HEK293 (cell line): ENCODE measurements at regions not wholly inside any gene's neighbourhood (a gene's known extent, or its start where the extent isn't known, plus 50 kb on each side); places are given as distances from the start of the nearest gene placed in this dataset.

ENCODE experiments used
- CTCF ChIA-PET: fragments of 350-600 bp; formaldehyde crosslinking; extraction: SDS; loops from one replicate; lab custom pipeline; 2021; ENCODE audit warnings: antibody characterized with exemption; lab: Yijun Ruan, JAX
- POLR2A ChIA-PET: fragments of 300-600 bp; formaldehyde crosslinking; extraction: SDS; loops from one replicate; lab custom pipeline; 2020; ENCODE audit warnings: antibody characterized with exemption, inconsistent platforms; lab: Yijun Ruan, JAX
- H3K27ac ChIP-seq: fragments of 200-500 bp; sonication (Bioruptor generic); 2 replicates; pipeline ENCODE4 v1.5.1; 2014; ENCODE audit warnings: low read depth, low read length, control low read depth, inconsistent platforms; ENCODE audit errors: extremely low read depth
- H3K36me3 ChIP-seq, 2 experiments: fragments of 200-500 bp in 1 of 2; sonication (Bioruptor generic) in 1 of 2; 1 replicate in 1 of 2; 2 replicates in 1 of 2; pipeline ENCODE4 v1.5.1; 2014 to 2017; ENCODE audit warnings: inconsistent platforms in 2 of 2, low read length in 2 of 2; ENCODE audit not compliant: control insufficient read depth in 2 of 2, insufficient read depth in 1 of 2
- H3K4me1 ChIP-seq: fragments of 200-500 bp; sonication (Bioruptor generic); 2 replicates; pipeline ENCODE4 v1.5.1; 2014; ENCODE audit warnings: mild to moderate bottlenecking, low read length, inconsistent platforms; ENCODE audit not compliant: control insufficient read depth, insufficient read depth
- H3K4me3 ChIP-seq: 2 replicates; pipeline ENCODE4 v1.5.1; 2011; ENCODE audit warnings: low read depth, mild to moderate bottlenecking, control low read depth, low read length, moderate library complexity
- H3K9me3 ChIP-seq: fragments of 200-500 bp; sonication (Bioruptor generic); 2 replicates; pipeline ENCODE4 v1.5.1; 2014; ENCODE audit warnings: low read depth, low read length, inconsistent platforms; ENCODE audit not compliant: control insufficient read depth, insufficient read depth
- BCL11A ChIP-seq: fragments of 450-650 bp; formaldehyde crosslinking; IDR thresholded peaks from 2 replicates; pipeline ENCODE4 v1.5.1; 2016; ENCODE audit warnings: low read depth, missing biosample characterization, missing genetic modification characterization
- EGR2 ChIP-seq: fragments of 450-650 bp; formaldehyde crosslinking; IDR thresholded peaks from 2 replicates; pipeline ENCODE4 v1.5.1; 2016; ENCODE audit warnings: low read depth, missing biosample characterization, missing genetic modification characterization
- GLIS1 ChIP-seq: fragments of 450-650 bp; formaldehyde crosslinking; IDR thresholded peaks from 2 replicates; pipeline ENCODE4 v1.5.1; 2016; ENCODE audit warnings: missing biosample characterization, missing genetic modification characterization
- GLIS2 ChIP-seq: fragments of 450-650 bp; formaldehyde crosslinking; IDR thresholded peaks from 2 replicates; pipeline ENCODE4 v1.5.1; 2016; ENCODE audit warnings: missing biosample characterization, missing genetic modification characterization
- HOXD13 ChIP-seq: sonication (generic); formaldehyde crosslinking; IDR thresholded peaks from 2 replicates; pipeline ENCODE4 v1.8.0; 2022; ENCODE audit warnings: missing genetic modification reagents, borderline replicate concordance
- SP3 ChIP-seq: fragments of 450-650 bp; formaldehyde crosslinking; IDR thresholded peaks from 2 replicates; pipeline ENCODE4 v1.5.1; 2016; ENCODE audit warnings: missing biosample characterization, missing genetic modification characterization
- ZNF148 ChIP-seq: fragments of 450-650 bp; formaldehyde crosslinking; IDR thresholded peaks from 2 replicates; pipeline ENCODE4 v1.5.0; 2017; ENCODE audit warnings: missing biosample characterization, missing genetic modification characterization, borderline replicate concordance
- ZNF398 ChIP-seq: fragments of 450-650 bp; formaldehyde crosslinking; IDR thresholded peaks from 2 replicates; pipeline ENCODE4 v1.5.1; 2017; ENCODE audit warnings: missing biosample characterization, missing genetic modification characterization
- ZNF529 ChIP-seq: fragments of 450-650 bp; formaldehyde crosslinking; IDR thresholded peaks from 2 replicates; pipeline ENCODE4 v1.5.1; 2017; ENCODE audit warnings: missing genetic modification characterization, missing biosample characterization; ENCODE audit not compliant: insufficient replicate concordance
- ZNF670 ChIP-seq: fragments of 450-650 bp; formaldehyde crosslinking; IDR thresholded peaks from 2 replicates; pipeline ENCODE4 v1.5.1; 2016; ENCODE audit warnings: missing biosample characterization, missing genetic modification characterization, low read depth
- ZNF785 ChIP-seq: fragments of 450-650 bp; formaldehyde crosslinking; IDR thresholded peaks from 2 replicates; pipeline ENCODE4 v1.5.1; 2016; ENCODE audit warnings: missing biosample characterization, missing genetic modification characterization
- TF ChIP-seq, protein P1 (sequence below): fragments of 450-650 bp; formaldehyde crosslinking; IDR thresholded peaks from 2 replicates; pipeline ENCODE4 v1.5.1; 2017; ENCODE audit warnings: missing biosample characterization, missing genetic modification characterization
- TF ChIP-seq, protein P2 (sequence below): fragments of 450-650 bp; formaldehyde crosslinking; IDR thresholded peaks from 2 replicates; pipeline ENCODE4 v1.5.1; 2017; ENCODE audit warnings: missing biosample characterization, missing genetic modification characterization

DNA sequence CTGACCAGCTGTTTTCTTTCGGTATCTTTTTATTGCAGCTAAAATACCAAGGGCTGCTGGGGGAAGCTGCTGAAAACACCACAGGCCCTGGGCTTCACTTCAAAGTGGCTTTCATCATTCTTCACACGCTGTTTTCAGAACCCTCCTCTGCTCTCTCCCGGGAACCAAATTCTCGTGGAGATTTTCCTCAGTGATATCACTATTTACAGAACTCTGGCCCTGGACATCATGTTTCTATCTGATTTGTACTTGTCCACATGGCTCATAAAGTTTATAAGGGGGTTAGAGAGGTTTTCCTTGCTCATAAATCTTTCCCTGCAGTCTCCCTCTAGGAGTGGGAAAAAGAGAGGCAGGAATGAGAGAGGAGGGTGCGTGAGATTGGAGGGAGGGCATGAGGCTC is 177.4 kb upstream of the NPVF start:
- H3K4me3 ChIP-seq: no peak overlapping the region
- ChIA-PET CTCF (interaction anchor here (1.0 kb wide), 1 partner anchor 446 kb away, joined by 4 read pairs; no protein-coding TSS in a partner anchor), POLR2A (no interaction called here)
- no peak overlapping the region for H3K27ac ChIP-seq
- H3K36me3 ChIP-seq: no peaks in the 10 kb centered on the region
- no peaks in the 10 kb centered on the region for H3K4me1 ChIP-seq
- no peak for TF ChIP-seq BCL11A
- TF ChIP-seq, protein P1, sequence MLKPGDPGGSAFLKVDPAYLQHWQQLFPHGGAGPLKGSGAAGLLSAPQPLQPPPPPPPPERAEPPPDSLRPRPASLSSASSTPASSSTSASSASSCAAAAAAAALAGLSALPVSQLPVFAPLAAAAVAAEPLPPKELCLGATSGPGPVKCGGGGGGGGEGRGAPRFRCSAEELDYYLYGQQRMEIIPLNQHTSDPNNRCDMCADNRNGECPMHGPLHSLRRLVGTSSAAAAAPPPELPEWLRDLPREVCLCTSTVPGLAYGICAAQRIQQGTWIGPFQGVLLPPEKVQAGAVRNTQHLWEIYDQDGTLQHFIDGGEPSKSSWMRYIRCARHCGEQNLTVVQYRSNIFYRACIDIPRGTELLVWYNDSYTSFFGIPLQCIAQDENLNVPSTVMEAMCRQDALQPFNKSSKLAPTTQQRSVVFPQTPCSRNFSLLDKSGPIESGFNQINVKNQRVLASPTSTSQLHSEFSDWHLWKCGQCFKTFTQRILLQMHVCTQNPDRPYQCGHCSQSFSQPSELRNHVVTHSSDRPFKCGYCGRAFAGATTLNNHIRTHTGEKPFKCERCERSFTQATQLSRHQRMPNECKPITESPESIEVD: peak; percentile 61
- peak; percentile 50; the same call in 1 of the 2 replicates for TF ChIP-seq GLIS1 (tag by site-specific recombination)
- TF ChIP-seq SP3 (tag by site-specific recombination): no peak
- TF ChIP-seq ZNF785 (tag by site-specific recombination): no peak
- no peaks in the 10 kb centered on the region for H3K9me3 ChIP-seq

- H3K4me3 ChIP-seq: no peak overlapping the region
- TF ChIP-seq EGR2 (tag by site-specific recombination) (peak; percentile 35; the same call in 1 of the 2 replicates), GLIS2 (no peak)
- TF ChIP-seq, all 188 proteins: peak for 1
- ChIA-PET CTCF (interaction anchor here (1.0 kb wide), 1 partner anchor 159 kb away, joined by 3 read pairs; no protein-coding TSS in a partner anchor), POLR2A (no interaction called here)
- Histone ChIP-seq H3K4me1 (no peaks in the 10 kb centered on the region), H3K27ac (no peak overlapping the region), H3K36me3 (no peaks in the 10 kb centered on the region), H3K9me3 (no peaks in the 10 kb centered on the region)
Measured at GRCh38 chr7:25407053-25407452, 178.8 kb upstream of the NPVF start.

DNA sequence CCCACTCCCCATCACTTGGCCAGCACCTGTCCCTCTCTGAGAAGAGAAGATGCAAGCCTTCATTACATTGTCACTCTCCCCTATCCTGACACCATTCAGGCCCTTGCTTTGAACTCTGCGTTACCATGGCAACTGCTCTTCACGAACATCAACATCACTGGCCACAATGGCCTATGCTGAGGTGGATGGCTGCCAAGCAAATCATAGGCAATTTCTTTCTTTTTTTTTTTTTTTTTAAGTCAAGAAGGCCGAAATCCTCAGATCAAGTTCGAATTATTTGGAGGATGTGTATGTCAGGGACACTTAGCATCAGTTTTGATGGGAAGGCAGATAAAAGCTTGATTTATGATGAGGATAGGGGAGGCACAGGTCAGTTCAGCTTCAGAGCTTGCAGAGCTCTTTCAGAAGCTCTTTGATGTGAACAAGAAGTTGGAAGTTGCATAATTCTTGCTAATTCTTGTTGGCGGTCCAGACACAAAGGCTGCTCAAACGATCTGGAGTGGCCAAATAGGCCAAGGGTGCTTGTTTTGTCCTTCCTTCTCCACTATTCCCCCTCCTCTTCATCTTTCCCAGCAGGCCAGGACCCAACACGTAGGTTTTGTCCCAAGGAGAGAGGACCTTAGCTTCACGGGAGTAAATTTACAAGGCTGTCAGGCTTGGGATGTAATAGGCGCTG is 179.9 kb upstream of the NPVF start:
- H3K27ac ChIP-seq: no peak overlapping the region
- no peaks in the 10 kb centered on the region for H3K36me3 ChIP-seq
- TF ChIP-seq ZNF529 (tag by site-specific recombination): no peak
- TF ChIP-seq, protein P2, sequence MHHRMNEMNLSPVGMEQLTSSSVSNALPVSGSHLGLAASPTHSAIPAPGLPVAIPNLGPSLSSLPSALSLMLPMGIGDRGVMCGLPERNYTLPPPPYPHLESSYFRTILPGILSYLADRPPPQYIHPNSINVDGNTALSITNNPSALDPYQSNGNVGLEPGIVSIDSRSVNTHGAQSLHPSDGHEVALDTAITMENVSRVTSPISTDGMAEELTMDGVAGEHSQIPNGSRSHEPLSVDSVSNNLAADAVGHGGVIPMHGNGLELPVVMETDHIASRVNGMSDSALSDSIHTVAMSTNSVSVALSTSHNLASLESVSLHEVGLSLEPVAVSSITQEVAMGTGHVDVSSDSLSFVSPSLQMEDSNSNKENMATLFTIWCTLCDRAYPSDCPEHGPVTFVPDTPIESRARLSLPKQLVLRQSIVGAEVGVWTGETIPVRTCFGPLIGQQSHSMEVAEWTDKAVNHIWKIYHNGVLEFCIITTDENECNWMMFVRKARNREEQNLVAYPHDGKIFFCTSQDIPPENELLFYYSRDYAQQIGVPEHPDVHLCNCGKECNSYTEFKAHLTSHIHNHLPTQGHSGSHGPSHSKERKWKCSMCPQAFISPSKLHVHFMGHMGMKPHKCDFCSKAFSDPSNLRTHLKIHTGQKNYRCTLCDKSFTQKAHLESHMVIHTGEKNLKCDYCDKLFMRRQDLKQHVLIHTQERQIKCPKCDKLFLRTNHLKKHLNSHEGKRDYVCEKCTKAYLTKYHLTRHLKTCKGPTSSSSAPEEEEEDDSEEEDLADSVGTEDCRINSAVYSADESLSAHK: no peak
- TF ChIP-seq ZNF148 (tag by site-specific recombination): no peak
- TF ChIP-seq ZNF398 (tag by site-specific recombination): no peak
- no peak for TF ChIP-seq HOXD13 (CRISPR knock-in tag)
- no peak for TF ChIP-seq ZNF670 (tag by site-specific recombination)
- no peak for TF ChIP-seq SP3 (tag by site-specific recombination)
- POLR2A ChIA-PET: interaction anchor here (0.6 kb wide), 1 partner anchor 1900 kb away, joined by 5 read pairs; no protein-coding TSS in a partner anchor
- no peak overlapping the region for H3K4me3 ChIP-seq
- CTCF ChIA-PET: interaction anchor here (0.5 to 1.3 kb wide), 2 partner anchors 17 to 22 kb away, joined by 3 read pairs; no protein-coding TSS in a partner anchor
- H3K4me1 ChIP-seq: no peaks in the 10 kb centered on the region
- H3K9me3 ChIP-seq: no peaks in the 10 kb centered on the region
